GM12865 (cell line): ENCODE measurements at regions not wholly inside any gene's neighbourhood (a gene's known extent, or its start where the extent isn't known, plus 50 kb on each side); places are given as distances from the start of the nearest gene placed in this dataset.

Experiments used
- DNase-seq: peaks from one replicate; pipeline ENCODE4 v3.0.0; 2010; ENCODE audit warnings: low read depth
- H3K4me3 ChIP-seq: 2 replicates; pipeline ENCODE4 v1.5.1; 2011; ENCODE audit warnings: mild to moderate bottlenecking, low read depth, low read length, control low read depth
- TF ChIP-seq, protein P1 (sequence below): IDR thresholded peaks from 2 replicates; pipeline ENCODE4 v1.5.1; 2011; ENCODE audit warnings: low read length, control low read depth, low read depth, inconsistent platforms; ENCODE audit not compliant: insufficient read depth; ENCODE audit errors: missing control alignments

DNA sequence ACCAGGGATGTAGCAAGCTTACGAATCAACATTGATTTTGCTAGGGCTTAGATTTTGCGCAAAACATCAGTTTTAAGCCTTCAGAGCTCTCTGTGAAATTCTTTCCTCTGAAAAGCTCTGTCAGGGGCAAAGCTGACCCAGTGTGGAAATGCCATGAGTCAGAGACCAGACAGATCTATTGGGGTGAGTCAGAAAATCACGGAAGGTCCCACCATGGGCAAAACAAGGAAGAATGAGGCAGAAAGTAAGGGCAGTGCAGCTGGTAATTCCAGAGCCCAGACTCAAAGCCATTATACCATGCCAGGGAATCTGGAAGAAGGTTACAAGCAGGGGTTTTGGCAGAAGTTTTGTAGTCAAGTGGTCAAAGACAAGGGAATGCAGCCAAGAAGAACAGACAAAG is 256.6 kb upstream of the CTAGE1 start:
- no peak overlapping the region for H3K4me3 ChIP-seq
- TF ChIP-seq, protein P1, sequence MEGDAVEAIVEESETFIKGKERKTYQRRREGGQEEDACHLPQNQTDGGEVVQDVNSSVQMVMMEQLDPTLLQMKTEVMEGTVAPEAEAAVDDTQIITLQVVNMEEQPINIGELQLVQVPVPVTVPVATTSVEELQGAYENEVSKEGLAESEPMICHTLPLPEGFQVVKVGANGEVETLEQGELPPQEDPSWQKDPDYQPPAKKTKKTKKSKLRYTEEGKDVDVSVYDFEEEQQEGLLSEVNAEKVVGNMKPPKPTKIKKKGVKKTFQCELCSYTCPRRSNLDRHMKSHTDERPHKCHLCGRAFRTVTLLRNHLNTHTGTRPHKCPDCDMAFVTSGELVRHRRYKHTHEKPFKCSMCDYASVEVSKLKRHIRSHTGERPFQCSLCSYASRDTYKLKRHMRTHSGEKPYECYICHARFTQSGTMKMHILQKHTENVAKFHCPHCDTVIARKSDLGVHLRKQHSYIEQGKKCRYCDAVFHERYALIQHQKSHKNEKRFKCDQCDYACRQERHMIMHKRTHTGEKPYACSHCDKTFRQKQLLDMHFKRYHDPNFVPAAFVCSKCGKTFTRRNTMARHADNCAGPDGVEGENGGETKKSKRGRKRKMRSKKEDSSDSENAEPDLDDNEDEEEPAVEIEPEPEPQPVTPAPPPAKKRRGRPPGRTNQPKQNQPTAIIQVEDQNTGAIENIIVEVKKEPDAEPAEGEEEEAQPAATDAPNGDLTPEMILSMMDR, result no peak
- no peak for DNase-seq

DNA sequence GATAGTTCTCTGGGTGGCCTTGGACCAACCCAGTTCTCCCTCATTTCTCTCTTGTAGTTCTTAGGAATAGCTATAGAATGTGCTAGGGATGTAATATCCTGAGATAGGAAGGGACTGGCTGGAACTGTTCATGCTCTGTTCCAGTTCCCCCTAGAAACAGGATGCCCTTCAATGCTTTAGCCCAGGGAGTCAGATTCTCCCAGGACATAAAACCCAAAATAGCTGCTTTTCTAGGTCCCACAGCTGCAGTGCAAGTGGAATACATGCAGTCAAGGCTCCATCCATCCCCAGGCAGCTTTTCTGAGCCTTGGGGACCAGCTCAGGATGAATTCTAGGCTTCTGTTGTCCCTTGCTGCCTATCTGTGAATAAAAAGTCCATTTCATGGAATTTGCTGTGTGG is 257.3 kb upstream of the CTAGE1 start:
- TF ChIP-seq, protein P1, result no peak
- H3K4me3 ChIP-seq, result no peak overlapping the region
- DNase-seq, result no peak

- no peak for DNase-seq
Measured at GRCh38 chr18:22676423-22676822, 256.7 kb upstream of the RBBP8 start.

DNA sequence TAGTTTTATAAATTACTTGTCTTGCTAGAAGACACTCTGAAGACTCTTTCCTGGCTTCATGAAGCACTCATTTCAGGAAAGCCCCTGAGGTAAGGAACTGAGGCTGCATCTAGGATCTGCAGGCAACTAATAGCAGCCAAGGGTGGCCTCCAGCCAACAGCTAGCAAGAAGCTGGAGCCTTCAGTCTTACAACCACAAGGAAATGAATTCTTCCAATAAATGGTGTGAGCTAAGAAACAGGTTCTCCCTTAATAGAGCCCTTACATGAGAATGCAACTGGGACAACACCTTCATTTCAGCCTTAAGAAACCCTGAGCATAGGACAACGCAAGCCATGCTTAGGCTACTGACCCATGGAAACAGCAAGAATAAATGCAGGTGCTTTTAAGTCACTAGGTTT is 254.6 kb upstream of the RBBP8 start:
- DNase-seq, result no peak
- no peak overlapping the region for H3K4me3 ChIP-seq
- TF ChIP-seq, protein P1, result no peak

More at GRCh38 chr18:22676423-22676822, 256.7 kb upstream of the RBBP8 start:
- no peak overlapping the region for H3K4me3 ChIP-seq
- TF ChIP-seq, protein P1, result no peak

DNA sequence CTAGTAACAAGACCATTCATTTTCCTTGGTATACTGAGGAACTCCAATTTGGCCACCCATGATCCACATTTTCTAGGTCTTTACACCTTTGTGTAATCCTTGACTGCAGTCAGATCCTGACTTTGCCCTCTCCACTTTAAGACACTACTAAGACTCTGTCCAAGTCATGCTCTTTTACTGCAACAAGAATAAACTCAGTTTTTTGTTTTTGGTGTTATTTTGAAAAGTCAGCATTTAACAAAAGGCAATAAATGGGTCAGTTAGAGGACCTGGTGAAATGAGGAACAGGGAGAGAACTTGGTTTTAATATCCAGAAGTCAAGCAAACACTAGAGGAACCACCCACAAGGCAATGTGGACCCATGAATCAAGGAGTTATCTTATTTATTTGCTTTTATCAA is 252.2 kb upstream of the RBBP8 start:
- H3K4me3 ChIP-seq, result no peak overlapping the region
- DNase-seq, result no peak
- TF ChIP-seq, protein P1, result no peak

DNA sequence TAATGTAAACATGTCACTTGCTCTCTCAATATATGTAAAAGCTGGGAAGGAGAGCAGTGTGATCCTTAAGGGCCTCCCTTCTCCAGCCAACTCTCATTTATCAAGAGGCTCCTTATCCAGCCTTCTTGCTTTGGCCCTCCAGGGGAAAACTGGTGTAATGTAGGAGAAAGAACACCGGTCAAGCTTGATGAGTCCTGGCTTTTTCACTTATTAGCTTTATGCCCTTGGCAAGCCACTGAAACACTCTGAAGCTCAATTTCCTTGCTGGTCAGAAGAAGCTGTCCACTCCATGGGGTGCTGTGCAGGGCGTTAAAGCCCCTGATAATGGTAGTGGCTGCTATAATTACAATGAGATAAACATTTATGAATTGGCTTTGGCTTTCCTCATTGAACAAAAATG is 251.2 kb upstream of the RBBP8 start:
- TF ChIP-seq, protein P1, result no peak
- no peak overlapping the region for H3K4me3 ChIP-seq
- no peak for DNase-seq

DNA sequence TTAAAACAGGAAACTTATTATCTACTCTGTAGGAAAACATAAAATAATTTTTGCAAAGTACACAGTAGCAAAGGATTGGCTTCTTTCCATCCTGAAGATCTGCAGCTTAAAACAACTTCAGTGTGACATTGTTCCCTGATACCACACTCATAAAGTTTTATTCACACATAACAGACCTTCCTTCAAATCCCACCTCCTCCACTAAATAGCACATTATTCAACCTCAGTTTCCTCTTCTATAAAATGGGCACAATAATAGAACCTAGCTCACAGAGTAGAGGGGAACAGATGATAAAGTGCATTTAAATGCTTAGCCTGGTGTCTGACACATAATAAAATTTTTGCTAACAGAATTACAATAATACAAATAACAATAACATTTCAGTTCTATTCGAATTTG is 250.4 kb upstream of the RBBP8 start:
- DNase-seq, result no peak

More for the DNA sequence above, 250.4 kb upstream of the RBBP8 start:
- TF ChIP-seq, protein P1, result no peak
- no peak overlapping the region for H3K4me3 ChIP-seq
